Kidney (tissue), 13 donors: ENCODE measurements at regions not wholly inside any gene's neighbourhood (a gene's known extent, or its start where the extent isn't known, plus 50 kb on each side); places are given as distances from the start of the nearest gene placed in this dataset.

Experiments used
- DNase-seq, 5 donors: peaks; one replicate each; pipeline ENCODE4 v3.0.0-alpha.2; 2013 to 2020
- FAIRE-seq: peaks from 2 replicates; lab custom pipeline; 2012; peaks lifted over from hg19 to GRCh38; lab: Jason Lieb, UNC
- H3K27ac ChIP-seq, 2 donors: one replicate each; pipeline ENCODE4 v1.7.0; 2013; ENCODE audit warnings: low read depth in 2 of 2, low read length in 2 of 2, inconsistent platforms in 1 of 2
- H3K27me3 ChIP-seq: one replicate; pipeline ENCODE4 v1.7.1; 2013; ENCODE audit warnings: low read length, inconsistent platforms; ENCODE audit not compliant: control insufficient read depth, insufficient read depth
- H3K36me3 ChIP-seq, 3 donors: one replicate each; pipeline versions ENCODE4 v1.7.0 to v1.7.1; 2013; ENCODE audit warnings: low read length in 3 of 3, control low read depth in 1 of 3, inconsistent platforms in 1 of 3; ENCODE audit not compliant: insufficient read depth in 3 of 3, control insufficient read depth in 2 of 3
- H3K4me1 ChIP-seq, 3 donors: one replicate each; pipeline versions ENCODE4 v1.7.0 to v1.7.1; 2013; ENCODE audit warnings: low read length in 3 of 3, inconsistent platforms in 1 of 3, low read depth in 1 of 3; ENCODE audit not compliant: control insufficient read depth in 2 of 3, insufficient read depth in 2 of 3
- H3K4me3 ChIP-seq, 3 donors: one replicate each; pipeline versions ENCODE4 v1.7.0 to v1.8.1; 2013; ENCODE audit warnings: low read length in 3 of 3, control low read depth in 1 of 3, inconsistent platforms in 1 of 3
- H3K9ac ChIP-seq, 3 donors: one replicate each; pipeline versions ENCODE4 v1.7.0 to v1.7.1; 2013; ENCODE audit warnings: low read length in 3 of 3, control low read depth in 1 of 3, inconsistent platforms in 1 of 3
- H3K9me3 ChIP-seq, 3 donors: one replicate each; pipeline versions ENCODE4 v1.7.0 to v1.7.1; 2013; ENCODE audit warnings: low read length in 3 of 3, control low read depth in 1 of 3, inconsistent platforms in 1 of 3; ENCODE audit not compliant: control insufficient read depth in 2 of 3, insufficient read depth in 1 of 3
- intact Hi-C: fragments of 100-400 bp; cut with DNase I; formaldehyde crosslinking; loops from one replicate; pipeline ENCODE4 v1.11.1; 2022
- TF ChIP-seq, protein P1 (sequence below): IDR thresholded peaks from 3 replicates; pipeline ENCODE4 v1.5.1; 2012; ENCODE audit warnings: mild to moderate bottlenecking, moderate library complexity, borderline replicate concordance; ENCODE audit not compliant: insufficient read depth; ENCODE audit errors: extremely low read depth
- donor health status: control.
- donor health status: control.
- donor health status: control.
- donor health status: control.
- donor health status: control.
- donor health status: DM: yes; HTN: yes; CAD: no.
- donor health status: Normal renal cell carcinoma (clear cell type).

DNA sequence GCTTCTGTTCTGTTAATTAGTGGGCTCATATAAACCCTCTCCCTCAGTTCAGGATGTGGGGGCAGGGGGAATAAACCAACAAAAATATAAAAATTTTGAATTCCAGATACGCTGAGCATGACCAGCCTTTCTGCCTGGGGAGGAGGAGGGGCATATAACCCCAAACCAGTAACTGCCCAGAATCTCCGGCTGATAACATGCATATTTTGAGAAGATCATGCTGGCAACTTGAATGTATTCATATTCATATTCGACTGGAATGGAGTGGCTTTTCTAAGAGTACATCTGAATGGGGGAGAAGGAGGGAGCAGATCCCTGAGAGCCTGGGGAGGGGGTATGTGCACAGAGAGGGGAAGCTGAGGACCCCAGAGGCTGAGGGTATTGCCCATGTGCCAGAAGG, 54.5 kb upstream of the LCTL start:
- H3K4me1 ChIP-seq = peaks cover 0 to 13% (median 8%) of the 10 kb centered on the region in 3 donors
- intact Hi-C loops = loop anchor here (10.0 kb wide), 1 partner anchor 74 kb away; no protein-coding TSS in a partner anchor
- H3K36me3 ChIP-seq = no peaks in the 10 kb centered on the region
- TF ChIP-seq, protein P1, sequence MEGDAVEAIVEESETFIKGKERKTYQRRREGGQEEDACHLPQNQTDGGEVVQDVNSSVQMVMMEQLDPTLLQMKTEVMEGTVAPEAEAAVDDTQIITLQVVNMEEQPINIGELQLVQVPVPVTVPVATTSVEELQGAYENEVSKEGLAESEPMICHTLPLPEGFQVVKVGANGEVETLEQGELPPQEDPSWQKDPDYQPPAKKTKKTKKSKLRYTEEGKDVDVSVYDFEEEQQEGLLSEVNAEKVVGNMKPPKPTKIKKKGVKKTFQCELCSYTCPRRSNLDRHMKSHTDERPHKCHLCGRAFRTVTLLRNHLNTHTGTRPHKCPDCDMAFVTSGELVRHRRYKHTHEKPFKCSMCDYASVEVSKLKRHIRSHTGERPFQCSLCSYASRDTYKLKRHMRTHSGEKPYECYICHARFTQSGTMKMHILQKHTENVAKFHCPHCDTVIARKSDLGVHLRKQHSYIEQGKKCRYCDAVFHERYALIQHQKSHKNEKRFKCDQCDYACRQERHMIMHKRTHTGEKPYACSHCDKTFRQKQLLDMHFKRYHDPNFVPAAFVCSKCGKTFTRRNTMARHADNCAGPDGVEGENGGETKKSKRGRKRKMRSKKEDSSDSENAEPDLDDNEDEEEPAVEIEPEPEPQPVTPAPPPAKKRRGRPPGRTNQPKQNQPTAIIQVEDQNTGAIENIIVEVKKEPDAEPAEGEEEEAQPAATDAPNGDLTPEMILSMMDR = no peak
- no peak overlapping the region for H3K4me3 ChIP-seq
- no peak overlapping the region for H3K27ac ChIP-seq
- no peaks in the 10 kb centered on the region for H3K27me3 ChIP-seq
- FAIRE-seq (no peak), DNase-seq (no peak)
- no peaks in the 10 kb centered on the region for H3K9me3 ChIP-seq
- no peak overlapping the region for H3K9ac ChIP-seq

DNA sequence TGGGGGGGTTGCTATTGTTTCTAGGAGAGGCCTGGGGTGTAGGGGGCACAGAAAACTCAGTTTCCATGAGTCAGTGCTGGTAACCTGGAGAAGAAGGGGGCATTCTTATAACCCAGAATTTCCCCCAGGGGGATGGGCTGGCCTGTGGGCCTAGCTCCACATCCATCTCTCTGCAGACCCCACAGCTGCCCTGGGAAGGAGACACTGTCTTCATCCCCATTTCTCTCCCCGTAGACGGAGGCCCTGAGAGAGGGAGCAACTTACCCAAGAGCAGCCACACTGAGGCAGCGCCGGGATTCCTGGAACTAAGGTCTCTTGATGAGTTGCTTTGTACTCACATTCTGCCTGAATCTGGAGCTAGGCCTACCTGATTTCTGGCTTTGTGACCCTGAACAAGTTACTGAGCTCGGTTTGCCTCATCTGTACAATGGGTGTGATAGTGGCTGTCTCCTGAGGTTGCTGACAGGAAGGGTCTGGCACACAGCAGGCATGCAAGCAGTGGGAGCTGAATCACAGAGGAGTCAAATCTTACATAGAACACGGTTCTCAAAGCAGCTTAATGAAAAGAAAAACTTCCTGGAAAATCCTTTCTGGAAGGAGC, 55.0 kb upstream of the LCTL start:
- DNase-seq (peak in 1 of 5 donors; percentile 35), FAIRE-seq (no peak)
- Histone ChIP-seq H3K4me1 (peaks cover 0 to 12% (median 8%) of the 10 kb centered on the region in 3 donors), H3K9me3 (no peaks in the 10 kb centered on the region), H3K36me3 (no peaks in the 10 kb centered on the region), H3K9ac (peak overlapping the region in 1 of 3 donors; percentile 40), H3K4me3 (no peak overlapping the region), H3K27ac (no peak overlapping the region), H3K27me3 (no peaks in the 10 kb centered on the region)
- TF ChIP-seq, protein P1 = no peak
- intact Hi-C loops = loop anchor here (10.0 kb wide), 1 partner anchor 74 kb away; no protein-coding TSS in a partner anchor

DNA sequence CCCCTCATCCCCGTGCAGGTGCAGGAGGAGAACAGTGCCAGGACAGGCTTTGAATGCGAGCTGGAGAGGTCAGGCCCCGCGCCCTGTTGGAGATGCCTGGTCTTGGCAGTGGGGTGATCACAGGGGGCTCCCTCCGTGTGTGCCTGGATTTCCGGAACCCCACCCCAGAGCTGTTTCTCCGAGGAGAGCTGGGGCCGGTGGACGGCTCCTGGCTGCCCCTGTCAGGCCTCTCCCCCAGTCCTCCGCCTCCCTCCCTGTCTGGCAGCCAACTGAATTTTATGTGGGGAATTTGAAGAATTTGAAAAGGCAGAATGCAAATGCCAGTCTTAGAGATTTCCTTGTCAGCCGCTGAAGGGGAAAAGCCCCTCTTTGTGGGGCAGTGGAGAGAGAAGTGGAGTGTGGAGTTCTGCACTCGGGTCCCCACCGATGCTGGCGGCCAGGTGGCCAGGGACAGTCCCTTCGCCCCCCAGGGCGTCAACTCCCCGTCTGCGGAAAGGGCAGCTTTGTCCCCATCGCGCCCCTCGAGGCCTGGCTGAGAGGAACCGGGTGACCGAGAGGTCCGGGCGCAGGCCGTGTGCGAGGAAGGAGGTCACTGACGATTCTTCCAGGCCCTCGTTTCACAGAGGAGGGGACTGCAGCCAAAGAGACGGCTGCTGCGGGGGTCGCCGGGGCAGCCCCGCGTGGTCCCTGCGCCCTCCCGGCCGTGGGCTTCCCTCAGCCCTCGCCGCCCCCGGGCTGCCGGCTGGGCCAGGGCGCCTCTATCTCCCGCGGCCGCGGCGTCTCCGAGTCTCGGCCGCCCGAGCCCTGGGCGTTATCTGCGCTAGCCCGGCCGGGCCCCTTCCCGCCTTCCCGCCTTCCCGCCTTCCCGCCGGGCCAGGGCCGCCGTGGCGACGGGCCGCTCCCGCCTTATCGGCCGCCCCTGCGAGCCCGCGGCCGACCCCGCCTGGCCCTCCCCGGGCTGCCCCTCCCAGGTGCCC, 56.0 kb upstream of the LCTL start:
- H3K9ac ChIP-seq = peak overlapping the region in 2 of 3 donors; percentile 21 to 40

More for the DNA sequence above, 56.0 kb upstream of the LCTL start:
- Histone ChIP-seq H3K27me3 (no peaks in the 10 kb centered on the region), H3K27ac (peak overlapping the region in 1 of 2 donors; percentile 38), H3K4me3 (no peak overlapping the region), H3K4me1 (peaks cover 0 to 11% (median 8%) of the 10 kb centered on the region in 3 donors), H3K36me3 (no peaks in the 10 kb centered on the region), H3K9me3 (no peaks in the 10 kb centered on the region)
- TF ChIP-seq, protein P1 = no peak
- FAIRE-seq (no peak), DNase-seq (peak; percentile 67 to 86 (median 78))
- intact Hi-C loops = loop anchor here (10.0 kb wide), 1 partner anchor 73 kb away; no protein-coding TSS in a partner anchor
